Liver (tissue), 3 donors: ENCODE measurements at regions not wholly inside any gene's neighbourhood (a gene's known extent, or its start where the extent isn't known, plus 50 kb on each side); places are given as distances from the start of the nearest gene placed in this dataset.

ENCODE experiments used
- CTCF ChIP-seq: fragments of 150-350 bp; IDR thresholded peaks from 2 replicates; pipeline ENCODE4 v1.5.1; 2017; ENCODE audit warnings: improper control_type of control experiment, low read depth, low read length; ENCODE audit not compliant: missing input control
- GABPA ChIP-seq, 2 donors: IDR thresholded peaks in 1 of 2; conservative IDR thresholded peaks in 1 of 2; 2 replicates each; pipeline ENCODE4 v1.6.1; 2016; ENCODE audit warnings: antibody characterized with exemption in 2 of 2, mild to moderate bottlenecking in 1 of 2, moderate library complexity in 1 of 2
- MAX ChIP-seq: IDR thresholded peaks from 2 replicates; pipeline ENCODE4 v1.6.1; 2016; ENCODE audit warnings: antibody characterized with exemption
- RAD21 ChIP-seq, 2 donors: IDR thresholded peaks; 2 replicates each; pipeline ENCODE4 v1.6.1; 2016; ENCODE audit warnings: antibody characterized with exemption in 2 of 2, mild to moderate bottlenecking in 2 of 2
- REST ChIP-seq: IDR thresholded peaks from 2 replicates; pipeline ENCODE4 v1.6.1; 2016; ENCODE audit warnings: antibody characterized with exemption, mild to moderate bottlenecking
- TF ChIP-seq, protein P1 (sequence below): IDR thresholded peaks from 2 replicates; pipeline ENCODE4 v1.6.1; 2016; ENCODE audit warnings: antibody characterized with exemption
- donor health status: healthy.
- donor health status: healthy.

- TF ChIP-seq CTCF = no peak
- no peak for TF ChIP-seq RAD21 (IDR thresholded peaks at IDR 0.05)
- no peak for TF ChIP-seq GABPA (IDR thresholded peaks at IDR 0.05 in 1 of 2, conservative IDR thresholded peaks at IDR 0.05 in 1 of 2)
- no peak for TF ChIP-seq REST
- TF ChIP-seq, protein P1, sequence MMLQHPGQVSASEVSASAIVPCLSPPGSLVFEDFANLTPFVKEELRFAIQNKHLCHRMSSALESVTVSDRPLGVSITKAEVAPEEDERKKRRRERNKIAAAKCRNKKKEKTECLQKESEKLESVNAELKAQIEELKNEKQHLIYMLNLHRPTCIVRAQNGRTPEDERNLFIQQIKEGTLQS = no peak
- no peak for TF ChIP-seq MAX
Measured at GRCh38 chr15:25170781-25171110, 216.0 kb downstream of the SNRPN start.
